NAMALWA (cell line): ENCODE measurements at regions not wholly inside any gene's neighbourhood (a gene's known extent, or its start where the extent isn't known, plus 50 kb on each side); places are given as distances from the start of the nearest gene placed in this dataset.

Source experiments
- DNase-seq: peaks from one replicate; pipeline ENCODE4 v3.0.0-alpha.2; 2015; ENCODE audit warnings: low spot score

GRCh38 chr6:48817333-48818051 is 645.6 kb downstream of the MMUT start:
- no peak for DNase-seq

DNA sequence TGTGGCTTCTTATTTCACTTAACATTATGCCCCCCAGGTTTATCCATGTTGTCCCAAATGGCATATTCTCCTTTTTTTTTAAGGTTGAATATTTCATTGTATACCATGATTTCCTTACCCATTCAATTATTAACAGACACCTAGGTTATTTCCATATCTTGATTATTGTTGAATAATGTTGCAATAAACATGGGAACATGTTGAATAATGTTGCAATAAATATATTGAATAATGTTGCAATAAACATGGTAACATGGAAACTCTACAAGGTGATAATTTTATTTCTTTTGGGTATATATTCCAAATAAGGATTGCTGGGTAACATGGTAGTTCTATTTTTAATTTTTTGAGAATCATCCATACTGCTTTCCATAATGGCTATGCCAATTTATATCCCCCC is 648.1 kb downstream of the MMUT start:
- no peak for DNase-seq

GRCh38 chr6:48813836-48814235 is 649.2 kb downstream of the MMUT start:
- DNase-seq = no peak

DNA sequence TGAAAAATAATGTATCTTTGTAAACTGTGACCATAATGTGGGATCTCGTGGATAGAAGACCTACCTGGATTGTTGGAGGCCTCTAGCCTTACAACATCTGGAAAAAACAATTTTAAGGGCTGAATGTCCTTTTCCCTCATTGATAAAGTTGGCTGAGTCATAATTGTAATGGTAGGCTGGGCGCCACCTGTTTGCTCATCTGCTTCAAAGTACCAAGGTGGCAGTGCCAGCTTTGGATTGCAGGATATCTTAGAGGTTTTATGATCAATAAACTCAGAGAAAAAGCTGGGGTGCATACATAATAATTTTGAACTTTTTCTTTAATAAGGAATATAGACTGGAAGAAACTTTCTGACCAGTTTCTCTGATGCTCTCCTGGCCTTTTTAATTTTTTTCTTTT is 653.4 kb downstream of the MMUT start:
- DNase-seq = no peak

- no peak for DNase-seq
These were observed 653.8 kb downstream of the MMUT start for GRCh38 chr6:48809245-48809644.

GRCh38 chr6:48798296-48798695 is 664.8 kb downstream of the MMUT start:
- no peak for DNase-seq

- no peak for DNase-seq
These were observed 671.2 kb upstream of the PTCHD4 start for GRCh38 chr6:48782225-48782624.

GRCh38 chr6:48777411-48777810 is 666.4 kb upstream of the PTCHD4 start:
- no peak for DNase-seq

DNA sequence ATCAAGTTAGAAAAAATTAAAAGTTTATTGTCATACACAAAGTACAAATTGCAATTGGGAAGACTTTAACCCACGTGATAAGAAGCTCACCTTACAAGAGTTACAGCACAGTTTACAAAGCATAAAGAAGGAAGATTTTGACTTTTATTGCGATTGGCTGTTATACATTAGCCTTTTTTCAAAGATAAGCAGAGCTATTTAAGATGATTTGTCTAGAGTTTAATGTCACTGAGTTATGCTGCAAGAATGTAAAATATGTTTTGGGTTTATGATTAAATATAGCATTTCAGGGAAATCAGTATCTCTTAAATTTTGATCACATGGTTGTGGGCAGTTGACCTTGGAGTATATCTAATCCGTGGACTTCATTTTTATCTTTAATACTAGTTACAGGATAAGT is 664.2 kb upstream of the PTCHD4 start:
- DNase-seq = no peak

- no peak for DNase-seq
These were observed 663.3 kb upstream of the PTCHD4 start for GRCh38 chr6:48774276-48774675.

GRCh38 chr6:48766349-48766748 is 655.4 kb upstream of the PTCHD4 start:
- DNase-seq = no peak

GRCh38 chr6:48765352-48765961 is 654.5 kb upstream of the PTCHD4 start:
- DNase-seq = peak; percentile 53

DNA sequence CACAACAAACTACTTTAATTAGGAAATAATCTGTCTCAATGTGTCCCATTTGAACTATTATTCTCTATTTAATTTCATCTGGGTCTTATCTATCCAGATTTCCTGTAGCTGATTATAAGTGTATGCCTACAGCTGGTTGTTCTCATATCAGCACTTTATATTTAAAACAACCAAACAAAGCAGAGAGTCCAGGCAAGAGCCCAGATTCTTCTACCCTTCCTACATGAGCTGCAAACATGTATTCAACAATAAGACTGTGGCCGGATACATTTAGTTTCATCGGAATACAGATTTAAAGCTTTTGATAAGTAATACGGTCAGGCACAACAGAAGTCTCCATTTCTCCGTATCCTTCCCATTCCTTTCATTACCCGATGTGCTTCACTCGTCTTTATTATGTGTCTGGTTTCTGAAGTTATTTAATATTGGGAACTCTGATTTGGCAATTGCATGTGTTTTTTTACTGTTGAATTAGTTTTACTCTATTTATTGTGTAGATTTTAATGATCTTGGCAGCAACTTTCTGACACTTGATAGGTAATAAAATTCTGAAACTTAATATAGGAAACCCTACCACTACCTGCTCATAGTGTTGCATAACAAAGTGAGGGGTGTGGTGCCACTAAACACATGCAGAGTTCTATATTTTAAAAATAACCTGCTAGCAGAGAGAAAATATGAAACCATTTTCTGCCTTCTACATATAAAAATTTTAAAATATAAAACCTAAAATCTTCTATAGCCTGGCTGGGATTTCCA is 653.5 kb upstream of the PTCHD4 start:
- DNase-seq = no peak

DNA sequence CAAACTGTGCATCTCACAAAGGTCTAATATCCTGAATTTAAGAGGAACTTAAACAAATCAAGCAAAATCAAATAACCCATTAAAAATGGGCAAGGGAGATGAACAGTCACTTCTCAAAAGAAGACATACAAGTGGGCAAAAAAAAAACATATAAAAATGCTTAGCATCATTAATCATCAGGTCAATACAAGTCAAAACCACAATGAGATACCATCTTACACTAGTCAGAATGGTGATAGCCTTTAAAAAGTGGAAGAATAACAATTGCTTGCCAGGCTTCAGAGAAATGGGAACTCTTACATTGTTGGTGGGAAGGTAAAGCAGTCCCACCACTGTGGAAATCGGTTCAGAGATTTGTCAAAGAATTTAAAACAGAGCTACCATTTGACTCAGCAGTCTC is 646.7 kb upstream of the PTCHD4 start:
- no peak for DNase-seq

GRCh38 chr6:48755315-48755714 is 644.3 kb upstream of the PTCHD4 start:
- DNase-seq = no peak

- DNase-seq = no peak
These were observed 643.6 kb upstream of the PTCHD4 start for GRCh38 chr6:48754641-48755040.

- no peak for DNase-seq
These were observed 639.9 kb upstream of the PTCHD4 start for GRCh38 chr6:48750861-48751260.

GRCh38 chr6:48747471-48747870 is 636.5 kb upstream of the PTCHD4 start:
- DNase-seq = no peak

- DNase-seq = no peak
These were observed 636.0 kb upstream of the PTCHD4 start for GRCh38 chr6:48747040-48747439.

- DNase-seq = no peak
These were observed 634.0 kb upstream of the PTCHD4 start for GRCh38 chr6:48744948-48745347.

GRCh38 chr6:48743738-48744137 is 632.7 kb upstream of the PTCHD4 start:
- no peak for DNase-seq

DNA sequence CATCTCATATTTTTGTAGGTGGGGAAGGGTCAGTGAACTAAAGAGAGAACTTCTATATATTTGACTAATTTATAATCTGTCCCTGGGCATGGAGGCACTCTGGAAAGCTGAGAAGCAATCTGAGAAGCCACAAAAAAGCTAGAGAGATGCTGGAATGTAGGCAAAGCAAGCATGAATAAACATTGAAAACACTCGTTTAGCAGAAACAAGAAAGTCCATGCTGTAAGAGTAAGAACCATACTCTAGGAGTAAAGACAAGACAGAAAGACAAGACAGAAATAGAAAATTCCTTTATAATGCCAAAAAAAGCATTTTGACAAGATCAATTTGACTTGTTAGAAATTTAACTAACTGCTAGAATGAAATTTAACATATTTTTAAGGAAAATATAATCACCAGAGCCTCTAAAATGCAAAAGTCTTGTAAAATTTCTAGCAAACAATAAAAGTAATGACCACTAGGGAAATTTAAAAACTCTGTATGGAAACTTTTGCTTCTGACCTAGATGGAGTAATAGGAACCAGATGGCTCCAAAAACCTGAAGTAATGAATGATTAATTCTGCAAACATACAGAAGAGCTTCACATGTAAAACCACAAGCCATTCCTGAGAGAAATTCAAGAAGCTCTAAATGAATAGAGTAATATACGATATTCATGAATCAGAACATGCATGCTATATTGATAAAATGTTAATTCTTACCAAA is 625.7 kb upstream of the PTCHD4 start:
- DNase-seq = no peak

DNA sequence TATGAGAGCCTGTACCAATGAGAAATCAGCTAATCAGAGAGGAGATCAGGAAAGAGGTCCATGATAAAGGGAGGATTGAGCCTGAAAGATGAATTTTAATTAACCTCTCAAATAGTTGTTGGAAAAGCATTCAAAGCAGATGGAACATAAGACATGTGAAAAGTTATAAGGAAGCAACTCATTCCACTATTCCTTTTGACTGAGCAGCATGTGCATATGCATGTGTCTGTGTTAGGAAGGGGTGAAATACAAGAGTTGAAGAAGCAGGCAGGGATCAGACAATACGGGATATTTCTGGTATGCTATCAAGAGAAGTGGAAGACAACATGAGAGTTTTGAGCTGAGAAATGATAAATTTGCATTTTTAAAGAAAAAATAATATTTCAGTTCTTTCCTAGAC is 624.8 kb upstream of the PTCHD4 start:
- DNase-seq = no peak
